ENCODE measurements at regions not wholly inside any gene's neighbourhood (a gene's known extent, or its start where the extent isn't known, plus 50 kb on each side); places are given as distances from the start of the nearest gene placed in this dataset.

DNA sequence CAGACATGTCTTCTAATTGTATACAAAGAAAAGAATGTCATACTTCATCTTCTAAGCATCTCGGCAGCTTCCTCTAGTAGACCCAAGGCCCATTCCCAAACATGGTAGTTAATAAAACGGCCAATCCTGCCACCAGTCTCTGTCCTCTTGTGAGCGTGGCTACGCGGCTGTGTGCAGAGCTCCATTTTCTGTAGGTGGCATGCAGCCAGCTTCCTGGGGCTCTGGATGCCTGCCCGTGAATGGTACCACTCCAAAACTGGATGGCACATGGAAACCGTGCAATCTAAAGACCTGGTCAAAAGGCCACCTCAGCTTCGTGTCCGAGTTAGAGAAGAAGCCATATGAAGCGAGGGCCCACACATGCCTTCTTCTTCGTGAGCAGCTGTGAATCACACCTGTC, 110.7 kb downstream of the SIPA1L2 start:
- no peak for DNase-seq

- DNase-seq: no peak
These were observed 111.6 kb downstream of the SIPA1L2 start for GRCh38 chr1:232518349-232518748.

DNA sequence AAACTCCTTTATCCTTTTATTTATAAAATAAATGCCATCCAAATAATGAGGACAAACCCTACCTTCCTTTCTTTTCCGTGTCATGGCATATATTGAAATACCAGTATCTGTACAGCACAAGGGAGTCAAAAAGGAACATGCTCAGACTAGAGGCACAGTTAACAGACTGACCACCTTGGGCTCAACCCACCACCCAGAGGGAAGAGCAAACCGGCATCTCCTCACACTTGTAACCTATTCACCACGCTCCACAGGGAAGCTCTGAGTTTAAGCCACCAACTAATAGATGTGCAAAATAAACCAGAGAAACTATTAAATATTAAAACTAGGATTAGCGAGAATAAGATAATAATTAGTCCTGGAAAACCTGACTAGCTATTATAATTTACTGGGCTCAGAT, 112.7 kb downstream of the SIPA1L2 start:
- DNase-seq: no peak

GRCh38 chr1:232515706-232516105, 114.2 kb downstream of the SIPA1L2 start:
- no peak for DNase-seq

DNA sequence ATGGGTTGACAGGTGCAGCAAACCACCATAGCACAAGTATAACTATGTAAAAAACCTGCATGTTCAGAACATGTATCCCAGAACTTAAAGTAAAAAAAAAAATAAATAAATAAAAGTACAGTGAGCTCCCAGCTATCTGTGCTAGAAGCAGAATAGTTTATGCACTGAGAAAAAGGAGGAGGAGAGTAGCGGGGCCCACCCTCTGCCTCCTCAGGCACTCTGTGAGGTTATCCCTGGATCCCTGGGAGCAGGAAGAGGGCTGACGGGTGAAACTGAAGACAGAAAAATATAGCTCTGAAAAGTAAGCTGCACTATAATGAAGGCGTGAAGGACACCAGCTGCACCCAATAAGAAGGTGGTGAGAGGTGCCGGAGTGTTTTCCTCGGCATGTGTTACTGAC, 117.2 kb downstream of the SIPA1L2 start:
- DNase-seq: no peak

- no peak for DNase-seq
These were observed 118.8 kb downstream of the SIPA1L2 start for GRCh38 chr1:232511172-232511571.

- no peak for DNase-seq
These were observed 119.4 kb downstream of the SIPA1L2 start for GRCh38 chr1:232510367-232511110.

DNA sequence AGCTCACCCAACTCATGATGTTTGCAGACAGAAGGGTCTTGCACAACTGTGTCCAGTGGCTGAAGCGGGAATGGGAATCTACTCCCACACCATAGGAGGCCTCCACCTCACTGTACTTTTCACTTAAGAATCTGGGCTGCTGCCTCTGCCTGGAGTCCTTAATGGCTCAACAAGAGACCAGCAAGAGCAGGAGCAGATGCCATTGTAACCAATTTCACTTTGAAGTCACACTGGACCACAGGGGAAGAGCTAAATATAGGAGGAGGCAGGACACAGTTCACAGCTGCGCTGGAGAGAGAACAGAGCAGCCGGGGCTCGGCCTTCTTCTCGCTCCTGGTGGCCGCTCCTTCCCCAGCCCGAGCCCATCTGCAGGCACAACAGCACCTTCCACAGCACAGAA, 120.4 kb downstream of the SIPA1L2 start:
- no peak for DNase-seq

- DNase-seq: no peak
These were observed 121.7 kb downstream of the SIPA1L2 start for GRCh38 chr1:232508130-232508701.

- no peak for DNase-seq
These were observed 122.4 kb downstream of the SIPA1L2 start for GRCh38 chr1:232507571-232507970.

- DNase-seq: no peak
These were observed 124.0 kb downstream of the SIPA1L2 start for GRCh38 chr1:232505884-232506283.

DNA sequence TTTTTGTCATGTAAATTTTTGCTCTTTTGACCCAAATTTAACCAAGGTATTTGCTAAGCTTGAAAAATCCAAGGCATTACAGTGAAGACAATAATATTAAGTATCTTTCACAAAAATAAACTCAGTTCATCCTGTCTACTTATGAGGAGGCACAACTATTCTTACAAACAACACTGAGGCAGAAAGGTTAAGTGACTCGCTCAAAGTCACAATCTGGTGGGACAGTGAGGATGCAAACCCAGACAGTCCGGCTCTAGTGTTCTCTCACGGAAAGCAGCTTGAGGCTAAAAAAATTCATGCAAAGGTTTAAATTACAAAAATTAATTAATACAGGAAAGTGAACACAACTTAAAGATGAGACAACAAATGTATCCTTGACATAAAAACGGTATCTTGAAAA, 125.3 kb downstream of the SIPA1L2 start:
- DNase-seq: no peak

DNA sequence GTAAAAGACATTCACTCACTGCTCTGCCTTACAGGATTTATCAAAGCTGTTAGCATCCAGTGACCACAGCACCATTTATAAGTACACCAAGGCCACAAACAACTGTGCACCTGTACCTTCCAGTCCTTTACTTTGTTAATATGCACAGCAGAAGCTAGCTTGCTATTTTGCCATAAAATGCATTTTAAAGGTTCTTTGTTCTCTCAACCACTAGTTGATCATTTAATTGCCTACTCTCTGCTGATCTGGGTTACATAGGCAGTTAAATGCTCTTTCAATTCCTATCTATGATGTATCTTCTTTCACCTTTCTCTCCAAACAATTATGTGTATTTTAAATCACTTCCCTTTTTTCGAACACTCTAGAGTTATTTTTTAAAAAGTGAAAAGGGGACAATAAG, 126.4 kb downstream of the SIPA1L2 start:
- no peak for DNase-seq

DNA sequence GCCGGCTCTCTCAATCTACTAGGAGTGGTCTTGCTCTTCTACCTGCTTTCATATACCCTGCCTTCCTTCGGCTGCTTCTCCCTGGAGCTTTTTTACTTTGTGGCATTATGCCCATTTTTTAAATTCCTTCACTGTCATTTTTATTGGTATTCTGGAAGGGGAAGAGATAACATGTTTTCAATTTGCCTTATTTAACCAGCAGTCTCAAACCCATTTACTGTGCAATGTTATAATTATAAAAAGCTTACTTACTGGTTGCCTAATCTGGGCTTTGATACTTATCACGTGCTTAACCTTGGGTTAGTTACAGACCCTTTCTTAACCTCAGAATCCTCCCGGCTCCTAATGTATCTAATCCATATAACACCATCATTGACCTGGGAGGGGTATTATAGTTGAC, 128.1 kb downstream of the SIPA1L2 start:
- no peak for DNase-seq

DNA sequence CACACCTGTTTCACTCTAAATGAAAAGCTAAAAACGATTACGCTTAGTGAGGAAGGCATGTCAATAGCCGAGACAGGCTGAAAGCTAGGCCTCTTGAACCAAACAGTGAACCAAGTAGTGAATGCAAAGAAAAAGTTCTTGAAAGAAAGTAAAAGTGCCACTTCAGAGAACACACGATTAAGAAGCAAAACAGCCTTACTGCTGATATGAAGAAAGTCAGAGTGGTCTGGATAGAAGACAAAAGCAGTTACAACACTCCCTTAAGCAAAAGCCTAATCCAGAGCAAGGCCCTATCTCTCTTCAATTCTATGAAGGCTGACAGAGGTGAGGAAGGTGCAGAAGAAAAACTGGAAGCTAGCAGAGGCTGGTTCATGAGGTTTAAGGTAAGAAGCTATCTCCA, 130.7 kb downstream of the SIPA1L2 start:
- no peak for DNase-seq

DNA sequence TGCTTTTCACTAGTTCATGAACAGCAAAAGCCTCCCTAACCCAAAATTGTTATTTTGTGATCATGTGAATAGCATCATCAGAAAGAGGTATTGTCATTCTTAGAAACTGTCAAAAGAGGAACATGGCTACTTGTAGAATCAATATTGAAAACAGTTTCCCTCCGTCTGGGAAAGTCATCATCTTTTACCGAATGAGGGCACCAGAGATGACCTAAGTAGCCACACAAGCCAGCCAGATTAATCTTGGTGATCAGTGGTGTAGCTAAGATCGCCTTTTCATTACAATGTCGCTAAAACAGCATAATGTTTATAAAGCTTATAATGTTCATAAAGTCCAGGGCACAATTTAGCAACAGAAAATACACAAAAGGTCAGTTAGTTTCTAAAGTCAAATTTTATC, 136.1 kb downstream of the SIPA1L2 start:
- DNase-seq: no peak

- DNase-seq: no peak
These were observed 140.7 kb downstream of the SIPA1L2 start for GRCh38 chr1:232489256-232489655.

DNA sequence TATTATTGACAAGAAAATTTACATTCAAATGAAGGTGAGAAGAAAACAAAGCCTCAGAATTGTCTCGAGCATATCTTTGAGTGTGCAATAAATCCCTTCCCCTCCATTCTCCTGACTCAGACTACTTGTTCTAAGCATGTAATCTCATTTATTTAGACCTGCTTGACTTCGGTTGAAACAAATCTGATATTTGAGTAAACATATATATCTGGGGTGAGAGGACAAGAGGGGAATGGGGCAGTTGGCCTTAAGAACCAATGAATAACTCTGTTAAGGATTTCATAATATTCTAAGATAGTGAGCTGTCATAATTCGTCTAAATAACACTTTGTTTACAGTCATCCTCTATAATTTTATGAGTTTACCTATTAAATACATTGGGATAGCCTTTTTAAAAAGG, 142.7 kb downstream of the SIPA1L2 start:
- DNase-seq: no peak

DNA sequence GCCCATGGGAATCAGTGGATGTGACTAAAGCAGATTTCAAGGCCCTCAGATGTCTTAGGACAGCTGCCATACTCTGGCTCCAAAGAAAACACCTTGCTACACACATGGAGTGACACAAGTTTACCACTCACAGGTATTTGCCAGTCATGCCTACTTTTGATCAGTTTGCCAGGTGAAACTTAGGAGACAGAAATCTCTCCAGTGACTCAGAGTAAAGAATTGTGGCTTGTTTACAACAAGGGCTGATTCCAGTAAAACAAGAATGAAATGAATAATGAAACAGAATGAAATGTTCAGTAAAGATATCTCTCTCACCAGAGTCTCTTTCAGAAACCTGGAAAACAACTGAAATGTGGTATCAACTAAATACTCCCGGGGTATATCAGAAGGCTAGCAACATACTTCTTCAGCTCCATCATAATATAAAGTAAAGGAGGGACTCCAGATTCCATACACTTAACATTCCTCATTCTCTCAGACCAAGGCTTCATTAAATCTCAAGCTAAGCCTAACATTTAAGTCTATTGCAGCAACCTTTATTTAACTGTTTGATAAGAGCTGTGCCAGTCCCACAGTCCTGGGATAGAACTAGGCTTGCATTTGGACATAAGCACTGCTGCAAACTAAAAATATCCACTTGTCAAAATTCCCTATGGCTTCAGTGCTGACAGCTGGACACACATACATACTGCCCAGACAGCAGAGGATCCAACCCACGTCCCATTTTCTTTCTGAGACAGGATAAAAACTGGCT, 143.3 kb downstream of the SIPA1L2 start:
- no peak for DNase-seq

DNA sequence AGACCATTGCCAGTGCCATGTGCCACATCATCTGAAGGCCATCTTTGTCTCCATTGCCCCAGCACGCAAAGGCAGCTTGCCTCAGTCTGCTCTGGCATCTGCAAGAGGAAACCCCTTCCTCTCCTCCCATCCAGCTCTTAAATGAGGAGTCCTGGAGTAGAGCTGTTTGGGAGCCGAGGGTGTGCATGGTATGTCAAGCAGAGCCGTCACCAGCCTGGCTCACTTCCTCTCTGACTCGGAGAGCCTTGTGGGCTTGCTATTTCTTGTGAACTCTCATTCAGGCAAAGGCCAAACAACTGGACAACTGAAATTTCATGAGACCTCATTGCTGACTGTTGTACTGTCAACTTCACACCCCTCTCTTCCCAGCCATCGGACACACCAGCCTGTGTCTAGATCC, 143.9 kb downstream of the SIPA1L2 start:
- DNase-seq: no peak

DNA sequence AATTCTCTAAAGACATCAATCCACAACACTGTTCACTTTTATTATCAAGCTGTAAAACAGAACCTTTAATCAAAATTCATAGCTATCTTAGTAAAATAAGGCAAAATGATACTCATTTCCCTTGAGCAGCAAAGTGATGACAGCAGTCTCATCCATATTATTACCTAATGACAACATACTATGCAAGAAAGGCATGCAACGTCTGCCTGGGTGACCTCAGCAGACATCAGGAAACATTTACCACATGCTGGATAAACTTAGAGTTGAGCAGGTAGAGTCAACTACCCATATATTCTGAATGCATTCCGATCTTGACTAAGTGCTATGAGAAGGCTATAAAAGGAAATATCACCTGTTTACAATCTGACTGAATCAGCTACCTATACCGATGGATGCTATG, 145.1 kb downstream of the SIPA1L2 start:
- no peak for DNase-seq

GRCh38 chr1:232483826-232484225, 146.1 kb downstream of the SIPA1L2 start:
- DNase-seq: no peak

- no peak for DNase-seq
These were observed 148.8 kb downstream of the SIPA1L2 start for GRCh38 chr1:232481091-232481490.

DNA sequence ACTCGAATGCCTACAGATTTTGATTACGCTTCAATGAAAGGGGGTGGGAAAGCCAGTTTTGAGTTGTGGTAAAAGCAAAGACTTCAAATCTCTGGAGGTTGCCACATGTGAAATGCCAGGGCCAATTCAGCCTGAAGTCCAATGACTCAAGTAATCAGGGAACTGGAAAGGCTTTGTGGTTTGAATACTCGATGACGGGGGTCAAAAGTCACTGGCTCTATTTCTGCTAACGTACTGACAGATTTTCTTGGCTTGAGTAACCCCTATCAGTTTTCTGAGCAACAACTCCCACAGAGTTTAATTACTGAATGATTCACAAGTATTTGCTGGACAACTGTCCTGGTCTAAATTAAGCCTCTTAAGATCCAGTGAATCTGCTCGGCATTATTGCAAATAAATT, 152.2 kb downstream of the SIPA1L2 start:
- no peak for DNase-seq

Measured in dermis blood vessel endothelial cell (primary cell).